GM19467 (cell line): ENCODE measurements at regions not wholly inside any gene's neighbourhood (a gene's known extent, or its start where the extent isn't known, plus 50 kb on each side); places are given as distances from the start of the nearest gene placed in this dataset.
"Not testable (repeated sequence)": the region's sequence is repeated elsewhere in the genome, so short reads cannot be mapped to it uniquely, and the experiment has no call there.

Experiments
- ATAC-seq: cut with Tn5 transposase; IDR thresholded peaks from one replicate; pipeline ENCODE4 v1.9.1; 2021; ENCODE audit warnings: mild to moderate bottlenecking, moderate library complexity; ENCODE audit not compliant: unreplicated experiment

DNA sequence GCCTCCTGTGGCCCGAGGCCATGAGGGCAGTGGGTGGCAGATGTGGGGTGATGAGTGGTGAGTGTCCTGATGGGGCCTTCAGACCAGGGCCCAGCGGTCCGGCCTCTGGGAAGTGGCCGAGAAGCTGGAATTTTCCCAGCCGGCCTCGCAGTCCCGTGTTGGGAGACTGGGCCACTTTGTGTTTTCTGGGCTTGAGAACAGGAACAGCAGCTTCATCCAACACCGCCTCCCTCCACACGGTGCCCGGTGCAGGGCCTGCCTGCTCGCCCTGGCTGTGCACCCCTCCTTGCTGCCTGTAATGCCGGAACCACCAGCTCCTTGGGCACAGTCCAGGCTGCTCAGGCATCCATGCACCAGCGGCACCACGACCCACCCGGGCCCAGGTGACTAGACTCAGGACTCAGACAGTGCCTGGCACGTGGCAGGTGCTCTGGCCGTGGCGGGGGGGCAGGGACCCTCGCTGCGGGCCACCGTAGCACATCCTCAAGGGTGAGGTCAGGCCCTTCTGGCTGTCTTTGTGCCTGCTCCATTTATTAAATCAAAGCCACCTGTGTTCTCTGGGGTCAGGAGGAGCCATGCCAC is 194.7 kb downstream of the BANP start:
- ATAC-seq = not testable (repeated sequence)

DNA sequence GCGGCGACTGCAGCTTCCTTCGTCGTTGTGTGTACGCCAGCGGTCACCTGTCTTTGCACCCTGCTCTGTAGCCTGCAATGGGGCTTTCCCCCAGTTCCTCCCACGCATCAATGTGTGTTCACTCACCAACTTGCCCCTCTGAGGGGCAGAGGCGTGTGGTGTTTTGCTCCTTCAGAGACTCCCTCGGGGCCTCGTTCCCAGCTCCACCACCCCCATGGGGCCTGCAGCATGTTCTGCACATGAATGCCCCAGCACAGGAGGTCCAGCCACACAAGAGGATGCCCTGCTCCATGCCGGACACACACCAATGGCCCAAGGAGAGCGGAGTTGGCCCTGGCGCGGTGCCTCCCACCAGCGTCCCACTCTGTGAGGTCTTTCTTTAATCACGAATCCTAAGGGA is 196.8 kb downstream of the BANP start:
- ATAC-seq = not testable (repeated sequence)

DNA sequence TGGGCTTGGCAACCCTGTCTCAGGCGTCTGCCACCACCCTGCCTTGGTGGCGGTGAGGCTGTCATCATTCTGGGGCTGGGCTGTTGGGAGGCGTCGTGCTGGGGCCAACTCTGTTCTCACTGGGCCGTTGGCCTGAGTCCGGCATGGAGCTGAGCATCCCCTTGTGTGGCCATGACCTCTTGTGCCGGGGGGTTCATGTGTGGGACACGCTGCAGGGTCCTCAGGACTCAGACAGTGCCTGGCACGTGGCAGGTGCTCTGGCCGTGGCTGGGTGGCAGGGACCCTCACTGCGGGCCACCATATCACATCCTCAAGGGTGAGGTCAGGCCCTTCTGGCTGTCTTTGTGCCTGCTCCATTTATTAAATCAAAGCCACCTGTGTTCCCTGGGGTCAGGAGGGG is 197.4 kb downstream of the BANP start:
- ATAC-seq = not testable (repeated sequence)

DNA sequence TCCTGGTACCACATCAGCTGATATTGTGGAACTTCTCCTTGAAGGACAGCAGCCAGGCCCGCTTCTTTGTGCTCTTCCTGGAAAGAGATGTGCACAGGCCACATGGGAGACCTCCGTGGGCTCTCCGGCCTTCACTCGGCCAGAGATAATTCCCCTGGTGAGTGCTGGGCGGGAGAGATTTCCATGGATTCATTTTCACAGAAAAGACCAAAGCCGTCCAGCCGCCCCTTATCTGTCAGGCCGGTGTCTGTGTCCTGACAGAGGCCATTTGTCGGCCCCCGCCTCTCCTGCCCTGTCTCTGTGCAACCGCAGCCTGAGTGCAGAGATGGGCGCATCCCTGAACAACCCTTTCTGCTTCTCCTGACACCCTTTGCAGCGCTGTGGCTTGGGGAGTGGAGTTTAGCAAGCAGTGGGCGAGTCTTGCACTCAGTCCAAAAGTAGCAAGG is 197.9 kb downstream of the BANP start:
- ATAC-seq = not testable (repeated sequence)

DNA sequence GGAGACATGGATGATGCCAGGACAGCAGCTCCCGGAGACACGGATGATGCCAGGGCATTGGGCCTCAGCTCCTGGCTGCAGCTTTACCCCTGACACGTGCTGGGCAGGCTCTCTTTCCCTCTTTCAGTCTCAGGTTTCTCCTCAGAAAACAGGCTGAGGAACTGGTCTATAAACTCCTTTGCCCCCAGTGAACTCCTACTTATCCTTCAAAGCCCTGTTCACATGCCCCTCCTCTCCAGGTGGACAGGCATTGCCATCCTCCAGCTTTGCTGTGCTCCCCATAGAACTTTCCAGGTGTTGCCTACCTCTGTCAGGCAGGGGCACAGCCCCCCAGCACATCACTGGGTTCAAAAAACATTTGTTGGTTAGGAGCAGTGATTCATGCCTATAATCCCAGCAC is 198.4 kb downstream of the BANP start:
- not testable (repeated sequence) for ATAC-seq

DNA sequence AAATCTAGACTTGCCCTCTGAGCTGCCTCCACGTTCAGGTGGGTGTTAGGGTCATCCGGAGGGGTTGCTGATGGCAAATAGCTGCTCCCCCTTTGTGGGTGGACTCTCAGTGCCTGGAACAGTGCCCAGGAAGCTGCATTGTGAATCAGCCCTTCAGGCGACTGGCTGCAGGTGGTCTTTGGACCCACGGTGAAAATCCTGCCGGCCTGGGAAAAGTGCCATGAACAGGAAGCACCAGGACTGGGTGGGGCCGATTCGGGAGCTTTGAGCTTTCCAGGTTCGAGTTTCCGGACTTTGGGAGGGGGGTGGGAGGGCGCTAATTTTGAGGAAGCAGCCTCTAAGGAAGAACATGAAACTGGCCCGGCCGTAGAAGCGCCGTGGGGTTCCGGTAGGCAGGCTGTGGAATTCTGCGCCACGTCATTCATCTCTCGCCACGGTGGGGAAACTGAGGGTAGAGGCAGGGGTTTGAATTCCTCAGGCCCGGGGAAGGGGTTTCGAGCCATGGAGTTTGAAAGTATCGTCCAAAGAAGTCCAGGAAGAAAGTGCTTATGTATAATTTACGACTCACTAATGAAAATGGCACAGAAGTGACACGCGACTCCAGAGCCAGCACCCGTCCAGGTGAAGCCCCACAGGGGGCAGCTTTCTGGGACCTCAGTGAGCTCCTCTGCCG is 199.4 kb downstream of the BANP start:
- not testable (repeated sequence) for ATAC-seq

DNA sequence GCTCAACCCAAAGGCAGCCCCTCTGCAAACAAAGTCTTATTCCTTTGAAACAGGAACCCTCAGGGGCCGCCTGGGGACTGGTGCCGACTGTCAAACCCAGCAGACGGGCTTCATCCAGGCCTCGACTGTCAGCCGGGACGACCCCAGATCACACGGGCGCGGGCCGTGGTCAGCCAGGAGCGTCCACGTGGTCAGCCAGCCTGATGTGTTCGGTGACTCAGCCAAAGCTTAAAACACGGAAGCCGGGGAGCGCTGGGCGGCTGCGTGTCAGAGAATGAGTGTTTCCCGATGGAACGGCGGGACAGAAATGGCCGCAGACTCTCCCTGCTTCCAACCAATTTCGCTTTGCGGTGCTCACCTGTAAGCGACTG is 199.9 kb downstream of the BANP start:
- ATAC-seq = not testable (repeated sequence)

DNA sequence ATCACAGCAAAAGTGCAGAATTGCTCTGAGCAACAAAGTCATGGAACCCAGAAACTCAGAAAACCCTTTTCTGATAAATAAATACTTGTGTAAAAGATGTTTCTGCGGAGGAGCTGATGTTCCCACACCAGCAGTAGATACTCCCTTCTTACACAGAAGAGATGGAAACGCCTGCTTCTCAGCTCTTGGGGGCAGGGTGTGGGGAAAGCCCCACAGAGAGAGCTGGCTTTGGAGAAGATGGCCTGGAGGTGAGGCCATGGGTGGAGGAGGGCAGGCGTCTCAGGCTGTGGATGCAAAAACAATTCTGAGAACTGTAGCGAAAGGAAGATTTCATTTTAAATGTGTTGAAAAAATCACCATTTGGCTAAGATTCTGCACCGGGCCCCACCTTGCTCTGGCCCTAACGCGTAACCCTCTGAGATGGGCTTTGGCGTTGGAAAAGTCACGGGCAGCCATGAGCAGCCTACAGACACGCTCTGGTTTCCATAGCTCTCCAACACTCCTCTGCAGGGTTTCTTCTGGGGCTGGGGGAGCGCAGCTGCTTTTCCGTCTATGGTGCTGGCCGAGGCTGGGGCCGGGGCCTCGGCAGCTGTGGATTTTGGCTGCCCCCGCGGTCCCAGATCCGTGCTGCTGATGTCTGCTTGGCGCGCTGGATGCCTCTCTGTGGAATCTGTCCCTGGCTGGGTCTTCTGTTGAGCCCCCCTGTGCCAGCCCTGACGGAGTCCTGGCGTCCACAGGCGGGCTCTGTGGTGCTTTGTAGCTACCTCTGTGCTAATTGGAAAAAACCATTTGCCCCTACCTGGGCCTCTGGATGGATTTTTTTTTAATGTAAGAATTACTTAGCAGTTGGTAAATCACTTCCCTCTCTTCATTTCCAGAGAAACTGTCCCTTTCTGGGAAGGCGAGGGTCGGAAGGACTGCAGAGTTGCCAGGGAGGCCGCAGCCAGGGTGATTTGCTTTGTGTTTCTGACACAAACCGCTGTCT is 200.9 kb downstream of the BANP start:
- ATAC-seq = not testable (repeated sequence)

DNA sequence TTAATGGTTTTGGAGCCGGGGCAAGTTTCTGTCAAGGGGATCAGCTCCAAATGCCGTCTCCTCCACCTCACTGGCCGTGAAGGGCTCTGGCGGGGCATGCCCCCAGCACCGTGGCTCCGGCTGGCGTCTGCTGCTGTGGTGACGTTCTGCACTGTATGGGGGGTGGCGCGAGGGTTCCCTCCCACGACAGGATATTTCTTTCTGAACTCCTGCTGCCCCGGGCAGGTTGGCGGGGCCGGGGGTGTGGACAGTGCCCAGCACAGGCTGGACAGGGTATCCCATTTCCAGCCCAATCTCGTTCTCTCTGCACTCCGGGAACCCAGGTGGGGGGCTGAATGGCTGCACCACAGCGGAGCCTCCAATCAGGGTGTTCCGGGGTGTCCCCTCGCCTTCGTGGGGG is 201.6 kb downstream of the BANP start:
- not testable (repeated sequence) for ATAC-seq

DNA sequence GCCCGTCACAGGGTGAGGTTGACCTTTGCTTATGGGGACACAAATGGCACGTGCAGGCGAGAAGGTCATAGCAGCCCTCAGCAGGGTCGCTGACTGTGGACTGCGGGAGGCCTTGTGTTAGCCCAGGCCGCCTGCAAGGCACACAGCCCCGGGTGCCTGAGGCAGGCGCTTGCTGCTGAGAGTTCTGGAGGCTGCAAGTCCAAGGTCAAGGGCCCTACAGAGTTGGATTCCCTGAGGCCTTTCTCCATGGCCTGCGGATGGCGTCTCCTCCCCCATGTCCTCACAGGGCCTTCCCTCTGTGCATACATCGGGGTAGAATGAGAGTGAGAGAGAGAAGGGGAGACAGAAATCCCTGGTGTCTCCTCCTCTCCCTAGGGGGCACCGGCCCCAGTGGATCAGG is 202.3 kb downstream of the BANP start:
- ATAC-seq = not testable (repeated sequence)

DNA sequence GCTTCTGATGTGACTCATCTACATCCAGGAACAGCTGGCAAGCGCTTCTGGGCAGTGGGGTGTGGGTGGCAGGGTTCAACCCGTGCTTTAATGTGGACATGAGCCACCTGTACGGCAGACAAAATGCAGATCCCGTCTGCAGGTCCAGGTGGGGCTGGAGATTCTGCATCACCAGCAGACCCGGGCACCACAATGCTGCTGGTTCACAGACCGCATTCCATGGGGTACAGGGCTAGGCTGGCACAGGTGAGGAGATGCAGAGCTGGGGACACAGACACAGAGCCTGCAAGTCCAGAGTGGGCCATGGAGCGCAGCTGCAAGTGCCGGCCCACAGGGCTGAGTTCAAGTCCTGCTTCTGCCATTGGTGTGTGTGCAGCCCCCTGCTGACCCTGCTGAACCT is 203.7 kb downstream of the BANP start:
- not testable (repeated sequence) for ATAC-seq

DNA sequence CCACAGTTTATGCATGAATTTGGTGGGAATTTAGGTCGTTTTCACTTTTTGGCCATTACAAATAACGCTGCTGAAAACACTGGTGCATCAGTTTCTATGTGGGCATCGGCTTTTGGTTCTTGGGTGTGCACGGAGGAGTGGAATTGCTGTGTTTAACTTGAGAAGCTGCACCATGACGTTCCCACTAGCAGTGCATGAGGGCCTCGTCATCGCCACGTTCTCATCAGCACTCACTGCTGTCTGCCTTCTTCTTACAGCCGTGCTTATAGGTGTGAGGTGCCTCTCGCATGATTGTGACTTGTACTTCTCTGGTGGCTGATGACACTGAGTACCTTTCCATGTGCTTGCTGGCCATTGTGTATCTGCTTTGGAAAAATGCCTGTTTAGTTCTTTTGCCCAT is 204.4 kb downstream of the BANP start:
- not testable (repeated sequence) for ATAC-seq

DNA sequence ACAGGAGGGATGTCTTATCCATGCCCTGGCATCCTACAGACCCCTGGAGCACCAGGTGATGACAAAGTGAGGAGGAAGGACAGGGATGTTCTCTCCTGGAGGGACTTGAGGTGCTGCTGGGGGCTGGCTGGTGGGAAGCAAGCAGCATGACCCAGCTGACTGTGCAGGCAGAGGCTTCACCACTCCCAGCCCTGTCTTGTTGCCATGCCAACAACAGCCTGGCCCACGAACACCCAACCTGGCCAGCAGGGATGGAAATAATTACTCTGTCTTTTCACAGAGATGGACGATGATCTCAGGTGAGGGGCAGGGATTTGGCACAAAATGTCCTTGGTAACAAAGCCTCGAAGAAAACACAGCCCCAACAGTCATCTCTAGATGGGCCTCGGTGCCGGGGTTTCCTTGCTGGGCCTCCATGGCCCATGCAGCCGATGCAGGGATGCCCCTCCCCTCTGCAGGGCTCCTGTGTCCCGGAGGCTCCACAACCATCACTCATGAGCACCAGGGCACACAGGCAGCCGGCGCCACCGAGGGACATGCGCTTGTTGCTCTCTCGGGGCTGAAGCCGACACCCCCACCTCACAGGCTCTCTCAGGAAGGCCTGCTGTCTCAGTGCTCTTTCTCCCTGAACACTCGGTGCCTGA is 205.5 kb downstream of the BANP start:
- not testable (repeated sequence) for ATAC-seq

DNA sequence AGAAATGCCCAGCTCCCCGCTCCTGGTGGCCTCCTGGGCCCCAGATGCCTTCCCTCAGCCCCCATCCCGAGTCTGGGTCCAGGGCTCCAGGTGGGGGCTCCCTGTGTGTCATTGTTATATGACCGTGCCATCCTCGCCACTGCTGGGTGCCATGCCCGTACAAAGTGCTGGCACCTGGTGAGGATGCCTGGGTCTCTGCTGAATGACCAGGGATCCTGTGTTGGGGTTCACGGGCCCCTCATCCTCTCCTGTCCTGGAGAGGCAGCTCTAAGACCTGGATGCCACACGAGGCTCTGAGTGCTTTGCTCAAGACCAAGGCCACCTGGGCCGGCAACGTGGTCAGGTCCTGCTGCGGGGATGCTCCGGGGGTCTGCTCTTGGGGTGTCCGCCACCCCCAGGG is 206.5 kb downstream of the BANP start:
- not testable (repeated sequence) for ATAC-seq

DNA sequence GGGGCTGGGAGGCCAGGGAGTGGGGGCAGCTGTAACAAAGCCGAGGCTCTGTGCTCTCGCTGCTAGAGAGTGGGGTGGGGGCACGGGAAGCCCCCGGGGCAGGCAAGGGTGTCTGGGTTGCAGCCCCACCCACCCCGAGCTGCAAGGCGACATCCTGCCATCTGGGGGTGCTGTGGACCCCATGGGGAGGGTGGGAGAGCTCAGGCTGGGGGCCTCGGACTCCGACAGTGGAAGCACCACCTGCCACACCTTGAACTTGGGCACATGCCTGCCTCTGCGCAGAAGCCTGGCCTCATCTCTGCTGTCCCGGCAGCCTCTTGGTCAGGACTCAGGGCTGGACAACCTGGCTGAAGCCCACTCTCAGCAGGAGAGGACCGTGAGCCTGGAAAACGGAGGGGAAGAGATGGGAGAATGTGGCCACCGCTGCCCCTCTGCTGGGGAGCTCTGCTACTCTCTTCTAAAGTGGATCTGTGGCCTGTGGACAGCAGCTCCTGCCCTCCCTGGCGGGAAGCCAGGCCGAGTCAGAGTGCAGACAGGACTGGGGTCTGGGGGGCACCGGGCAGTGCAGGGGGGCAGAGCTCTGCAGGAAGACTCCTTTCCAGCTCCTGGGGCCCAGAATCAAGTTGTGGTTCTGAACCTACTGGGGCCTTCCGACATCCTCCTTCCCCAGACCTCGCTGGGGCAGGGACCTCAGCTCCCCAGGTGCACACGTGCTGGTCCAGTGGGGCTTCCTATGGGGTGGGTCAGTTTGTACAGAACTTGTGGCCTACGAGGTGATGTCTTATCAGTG is 207.2 kb downstream of the BANP start:
- ATAC-seq = not testable (repeated sequence)

DNA sequence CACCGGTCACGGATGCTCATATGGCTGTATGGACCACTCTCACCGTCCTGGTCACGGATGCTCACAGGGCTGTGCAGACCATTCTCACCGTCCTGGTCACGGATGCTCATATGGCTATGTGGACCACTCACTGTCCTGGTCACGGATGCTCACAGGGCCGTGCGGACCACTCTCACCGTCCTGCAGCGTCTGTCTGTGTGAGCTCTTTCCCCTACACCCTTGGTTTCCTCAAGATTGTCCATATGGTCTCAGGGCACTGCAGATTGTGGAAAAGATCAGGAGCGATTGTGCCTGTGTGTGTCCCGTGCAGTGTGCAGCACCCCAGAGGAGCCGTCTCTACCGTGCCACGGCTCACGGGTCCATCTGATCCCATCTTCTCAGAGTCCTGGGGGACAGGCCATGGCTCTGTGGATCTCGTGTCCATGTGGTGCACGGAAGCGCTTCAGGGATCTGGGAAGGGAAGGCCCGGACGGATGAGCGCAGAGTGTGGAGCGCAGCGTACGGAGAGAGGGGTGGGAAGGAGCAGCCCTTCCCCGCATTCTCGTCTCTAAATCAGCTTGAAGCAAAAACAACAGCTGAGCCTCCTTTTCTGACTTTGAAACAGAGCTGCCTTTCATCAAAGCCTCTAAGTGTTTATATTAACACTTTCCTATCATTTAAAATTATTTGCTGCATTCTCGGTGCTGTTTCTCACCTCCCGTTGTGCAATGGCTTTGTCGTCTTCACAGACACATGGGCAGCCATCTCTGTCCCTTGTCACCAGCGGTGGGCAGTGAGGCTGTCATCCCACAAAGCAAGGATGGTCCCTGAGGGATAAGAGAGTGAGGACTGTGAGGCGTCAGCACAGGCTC is 208.0 kb downstream of the BANP start:
- ATAC-seq = not testable (repeated sequence)

DNA sequence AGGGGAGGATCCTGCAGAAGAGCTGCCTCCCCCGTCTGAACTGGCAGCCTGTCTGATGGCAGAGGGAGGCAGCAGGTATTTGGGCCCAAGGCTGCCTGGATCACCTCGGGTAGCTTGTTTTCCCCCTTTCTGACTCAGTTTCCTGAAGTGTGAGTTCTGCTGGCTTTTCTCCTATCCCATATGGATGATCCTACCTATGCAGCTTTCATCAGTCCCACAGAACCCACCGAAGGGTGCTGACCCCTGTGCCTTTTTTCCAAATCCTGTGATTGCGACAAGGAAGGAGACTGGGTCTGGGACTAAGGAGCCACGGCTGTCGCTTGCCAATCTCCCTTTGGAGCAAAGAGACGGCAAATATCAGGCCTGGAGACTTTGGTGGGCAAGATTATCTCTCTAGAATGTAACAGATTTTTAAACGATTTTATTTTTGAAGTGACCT is 208.7 kb downstream of the BANP start:
- not testable (repeated sequence) for ATAC-seq

DNA sequence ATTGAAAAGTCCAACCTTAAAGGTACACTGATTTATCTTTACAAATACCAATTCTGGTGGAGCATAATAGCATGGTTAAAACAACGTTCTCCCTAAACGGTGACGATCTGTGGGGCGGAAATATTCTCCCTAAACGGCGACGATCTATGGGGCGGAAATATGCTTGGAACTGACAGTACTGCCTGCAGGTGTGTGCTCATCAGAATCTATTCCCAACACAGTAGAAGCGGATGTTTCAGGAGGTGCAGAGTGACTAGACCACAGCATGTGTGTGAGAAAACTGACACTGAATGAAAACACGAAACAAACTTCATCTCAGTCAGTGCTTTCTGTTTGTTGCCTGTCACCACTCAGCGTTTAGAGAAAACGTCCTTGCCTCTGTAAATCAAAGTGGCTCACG is 210.0 kb downstream of the BANP start:
- not testable (repeated sequence) for ATAC-seq

DNA sequence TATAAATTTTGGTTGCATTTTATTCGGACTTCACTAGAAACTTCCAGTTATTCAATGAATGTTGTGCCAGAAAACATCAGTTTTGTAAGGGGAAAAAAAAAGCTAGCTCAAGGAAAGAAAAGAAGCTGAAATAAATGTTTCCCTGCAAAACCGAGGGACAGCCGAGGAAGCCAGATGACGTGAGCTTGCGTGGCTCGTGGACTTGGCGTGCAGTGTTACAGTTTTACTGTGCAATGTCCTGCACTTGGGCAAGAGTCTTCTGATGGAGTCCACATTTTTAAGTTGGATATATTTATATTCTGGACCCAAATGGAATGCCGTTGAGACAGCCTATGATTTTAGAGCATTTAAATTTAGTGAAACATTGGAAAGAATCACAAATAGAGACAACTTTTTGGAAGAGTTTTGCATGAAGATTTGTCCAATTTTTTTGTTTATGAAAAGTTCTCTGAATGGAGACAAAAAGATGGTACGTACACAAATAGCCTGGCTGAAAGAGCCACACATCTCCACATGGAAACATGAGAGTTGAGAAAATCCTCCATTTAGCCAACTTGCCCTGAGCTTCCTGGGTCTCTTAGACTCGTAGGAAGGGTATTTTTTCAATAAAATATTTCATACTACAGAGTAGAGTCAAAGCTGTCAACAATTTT is 210.5 kb downstream of the BANP start:
- ATAC-seq = not testable (repeated sequence)
